ENCODE measurements at regions not wholly inside any gene's neighbourhood (a gene's known extent, or its start where the extent isn't known, plus 50 kb on each side); places are given as distances from the start of the nearest gene placed in this dataset.

DNA sequence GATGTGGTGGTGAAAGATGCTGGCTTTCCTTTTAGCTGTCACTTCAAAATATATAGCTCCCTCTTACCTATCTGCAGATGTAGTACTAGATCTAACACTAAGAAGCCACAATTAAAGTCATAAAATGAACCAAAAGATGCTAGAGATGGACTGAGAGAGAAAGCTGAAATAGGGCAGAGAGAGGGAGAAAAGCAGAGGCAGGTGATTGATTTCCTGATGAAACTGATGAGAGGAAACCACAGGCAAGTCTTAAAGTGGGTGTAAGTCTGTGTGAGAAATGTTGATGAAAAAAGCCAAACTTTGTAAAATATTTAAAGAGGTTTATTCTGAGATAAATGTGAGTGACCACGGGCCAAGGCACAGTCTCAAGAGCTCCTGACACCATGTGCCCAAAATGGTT, 194.3 kb upstream of the MBL2 start:
- Mint-ChIP-seq H3K27ac (ENCODE audit: unreplicated experiment) (no peak overlapping the region), H3K9me3 (ENCODE audit: unreplicated experiment) (no peaks in the 10 kb centered on the region), H3K27me3 (ENCODE audit: unreplicated experiment) (peaks cover 2% of the 10 kb centered on the region), H3K4me3 (ENCODE audit: unreplicated experiment) (no peak overlapping the region), H3K36me3 (ENCODE audit: low read depth, unreplicated experiment) (no peaks in the 10 kb centered on the region), H3K4me1 (ENCODE audit: unreplicated experiment) (peaks cover 7% of the 10 kb centered on the region)
- DNase-seq (ENCODE audit: low spot score): no peak
- TF ChIP-seq, protein P1, sequence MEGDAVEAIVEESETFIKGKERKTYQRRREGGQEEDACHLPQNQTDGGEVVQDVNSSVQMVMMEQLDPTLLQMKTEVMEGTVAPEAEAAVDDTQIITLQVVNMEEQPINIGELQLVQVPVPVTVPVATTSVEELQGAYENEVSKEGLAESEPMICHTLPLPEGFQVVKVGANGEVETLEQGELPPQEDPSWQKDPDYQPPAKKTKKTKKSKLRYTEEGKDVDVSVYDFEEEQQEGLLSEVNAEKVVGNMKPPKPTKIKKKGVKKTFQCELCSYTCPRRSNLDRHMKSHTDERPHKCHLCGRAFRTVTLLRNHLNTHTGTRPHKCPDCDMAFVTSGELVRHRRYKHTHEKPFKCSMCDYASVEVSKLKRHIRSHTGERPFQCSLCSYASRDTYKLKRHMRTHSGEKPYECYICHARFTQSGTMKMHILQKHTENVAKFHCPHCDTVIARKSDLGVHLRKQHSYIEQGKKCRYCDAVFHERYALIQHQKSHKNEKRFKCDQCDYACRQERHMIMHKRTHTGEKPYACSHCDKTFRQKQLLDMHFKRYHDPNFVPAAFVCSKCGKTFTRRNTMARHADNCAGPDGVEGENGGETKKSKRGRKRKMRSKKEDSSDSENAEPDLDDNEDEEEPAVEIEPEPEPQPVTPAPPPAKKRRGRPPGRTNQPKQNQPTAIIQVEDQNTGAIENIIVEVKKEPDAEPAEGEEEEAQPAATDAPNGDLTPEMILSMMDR (IDR thresholded peaks at IDR 0.05; ENCODE audit: unreplicated experiment): no peak

DNA sequence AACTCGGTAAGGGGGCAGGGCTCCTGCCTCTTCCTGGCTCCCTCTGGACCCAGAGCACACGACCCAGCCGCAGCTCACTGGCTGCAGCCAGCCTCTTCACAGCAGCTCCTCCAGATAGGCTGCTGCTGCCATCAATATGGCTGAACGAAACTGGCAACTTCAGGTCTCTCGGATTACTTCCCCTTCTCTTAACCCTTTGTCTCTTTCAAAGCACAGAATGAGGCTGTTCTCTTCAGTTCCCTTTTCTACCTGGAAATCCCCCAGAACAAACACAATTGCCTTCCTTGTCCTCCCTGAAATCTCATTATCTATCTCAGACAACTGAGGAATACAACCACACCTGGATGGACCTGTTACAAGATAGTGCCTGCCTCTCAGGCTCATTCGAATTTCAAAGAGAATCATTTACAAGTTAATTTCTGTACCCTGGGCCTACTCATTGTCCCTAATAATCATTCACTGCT, 193.4 kb upstream of the MBL2 start:
- no peak overlapping the region for H3K27ac Mint-ChIP-seq (ENCODE audit: unreplicated experiment)
- no peaks in the 10 kb centered on the region for H3K36me3 Mint-ChIP-seq (ENCODE audit: low read depth, unreplicated experiment)
- H3K4me3 Mint-ChIP-seq (ENCODE audit: unreplicated experiment): no peak overlapping the region
- peaks cover 7% of the 10 kb centered on the region for H3K4me1 Mint-ChIP-seq (ENCODE audit: unreplicated experiment)
- H3K27me3 Mint-ChIP-seq (ENCODE audit: unreplicated experiment): peaks cover 2% of the 10 kb centered on the region
- DNase-seq (ENCODE audit: low spot score): no peak
- no peaks in the 10 kb centered on the region for H3K9me3 Mint-ChIP-seq (ENCODE audit: unreplicated experiment)
- TF ChIP-seq, protein P1 (IDR thresholded peaks at IDR 0.05; ENCODE audit: unreplicated experiment): no peak

DNA sequence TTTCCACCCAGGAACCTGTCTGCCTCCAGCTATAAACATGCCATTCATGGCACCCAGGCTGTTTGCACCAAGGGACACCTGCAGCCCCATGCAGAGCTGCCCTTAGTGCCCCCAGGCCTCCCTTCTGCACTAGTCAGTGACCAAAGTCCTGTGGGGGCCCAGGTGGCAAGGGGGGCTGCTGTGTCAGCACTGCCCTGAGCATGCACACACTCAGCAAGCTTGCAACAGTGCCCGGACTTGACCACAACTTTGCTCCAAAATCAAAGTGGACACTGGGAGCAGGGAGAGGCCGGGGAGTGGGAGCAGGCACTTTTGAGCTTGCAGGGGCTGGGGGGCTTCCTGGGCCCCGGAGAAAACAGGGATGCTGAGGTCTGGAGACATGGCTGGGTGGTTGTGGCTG, 192.9 kb upstream of the MBL2 start:
- DNase-seq (ENCODE audit: low spot score): no peak
- TF ChIP-seq, protein P1 (IDR thresholded peaks at IDR 0.05; ENCODE audit: unreplicated experiment): no peak
- Mint-ChIP-seq H3K36me3 (ENCODE audit: low read depth, unreplicated experiment) (no peaks in the 10 kb centered on the region), H3K4me3 (ENCODE audit: unreplicated experiment) (no peak overlapping the region), H3K27ac (ENCODE audit: unreplicated experiment) (no peak overlapping the region), H3K4me1 (ENCODE audit: unreplicated experiment) (peaks cover 7% of the 10 kb centered on the region), H3K9me3 (ENCODE audit: unreplicated experiment) (no peaks in the 10 kb centered on the region), H3K27me3 (ENCODE audit: unreplicated experiment) (peaks cover 2% of the 10 kb centered on the region)

DNA sequence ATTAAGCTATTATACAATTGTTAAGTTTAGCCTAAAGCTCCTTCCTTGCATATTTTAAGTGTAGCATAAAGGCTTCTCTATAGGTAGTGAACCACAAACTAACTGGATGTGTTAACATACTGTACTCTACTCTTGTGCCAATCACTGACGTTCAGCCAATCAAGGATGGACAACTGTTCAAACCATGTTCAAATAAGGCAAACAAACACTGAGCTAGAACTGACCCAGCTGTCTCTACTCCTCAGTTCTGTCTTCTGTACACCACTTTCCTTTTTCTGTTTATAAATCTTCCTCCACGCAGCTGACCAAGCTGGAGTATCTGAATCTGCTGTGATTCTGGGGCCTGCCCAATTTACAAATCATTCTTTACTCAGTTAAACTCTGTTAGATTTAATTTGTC, 188.7 kb upstream of the MBL2 start:
- Mint-ChIP-seq H3K9me3 (ENCODE audit: unreplicated experiment) (no peaks in the 10 kb centered on the region), H3K27ac (ENCODE audit: unreplicated experiment) (no peak overlapping the region), H3K4me1 (ENCODE audit: unreplicated experiment) (no peaks in the 10 kb centered on the region), H3K27me3 (ENCODE audit: unreplicated experiment) (peaks cover 2% of the 10 kb centered on the region), H3K4me3 (ENCODE audit: unreplicated experiment) (no peak overlapping the region), H3K36me3 (ENCODE audit: low read depth, unreplicated experiment) (no peaks in the 10 kb centered on the region)
- no peak for DNase-seq (ENCODE audit: low spot score)
- TF ChIP-seq, protein P1 (IDR thresholded peaks at IDR 0.05; ENCODE audit: unreplicated experiment): no peak

DNA sequence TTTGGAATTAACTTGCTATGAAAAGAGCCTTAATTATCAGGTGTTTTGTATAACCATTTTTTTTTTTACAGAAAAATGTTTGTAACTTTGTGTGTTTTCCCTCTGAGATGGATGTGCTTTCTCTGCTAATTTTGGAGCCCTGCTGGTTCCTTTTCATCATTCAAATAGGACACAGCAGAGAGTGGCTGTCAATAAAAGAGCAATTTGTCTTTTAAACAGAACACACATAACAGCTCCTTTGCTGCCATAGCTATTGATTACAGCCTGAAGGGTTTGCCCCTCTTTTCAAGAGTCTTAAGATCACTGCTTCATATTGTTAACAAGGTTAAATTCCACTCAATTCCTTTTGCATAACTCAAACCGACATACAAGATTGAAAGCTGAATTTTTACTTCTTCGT, 187.2 kb upstream of the MBL2 start:
- no peak for DNase-seq (ENCODE audit: low spot score)
- no peaks in the 10 kb centered on the region for H3K9me3 Mint-ChIP-seq (ENCODE audit: unreplicated experiment)
- H3K27ac Mint-ChIP-seq (ENCODE audit: unreplicated experiment): no peak overlapping the region
- TF ChIP-seq, protein P1 (IDR thresholded peaks at IDR 0.05; ENCODE audit: unreplicated experiment): no peak
- peaks cover 2% of the 10 kb centered on the region for H3K27me3 Mint-ChIP-seq (ENCODE audit: unreplicated experiment)
- H3K36me3 Mint-ChIP-seq (ENCODE audit: low read depth, unreplicated experiment): no peaks in the 10 kb centered on the region
- no peak overlapping the region for H3K4me3 Mint-ChIP-seq (ENCODE audit: unreplicated experiment)
- H3K4me1 Mint-ChIP-seq (ENCODE audit: unreplicated experiment): no peaks in the 10 kb centered on the region
